B cell (primary cell): ENCODE measurements at regions not wholly inside any gene's neighbourhood (a gene's known extent, or its start where the extent isn't known, plus 50 kb on each side); places are given as distances from the start of the nearest gene placed in this dataset.
"Not testable (repeated sequence)": the region's sequence is repeated elsewhere in the genome, so short reads cannot be mapped to it uniquely, and the experiment has no call there.

ENCODE experiments used
- CTCF ChIP-seq: fragments of 200-600 bp; IDR thresholded peaks from one replicate; pipeline ENCODE4 v1.8.0; 2022; ENCODE audit warnings: antibody characterized with exemption, mild to moderate bottlenecking
- EZH2 ChIP-seq: IDR thresholded peaks from 2 replicates; pipeline ENCODE4 v1.6.1; 2012; ENCODE audit warnings: borderline replicate concordance, low read depth, mild to moderate bottlenecking, moderate library complexity, low read length; ENCODE audit not compliant: insufficient read depth, poor library complexity, severe bottlenecking

- TF ChIP-seq CTCF, EZH2: not testable (repeated sequence)
Measured at GRCh38 chr7:69116196-69116595, 482.1 kb upstream of the AUTS2 start.
